SU-DHL-6 (cell line): ENCODE measurements at regions not wholly inside any gene's neighbourhood (a gene's known extent, or its start where the extent isn't known, plus 50 kb on each side); places are given as distances from the start of the nearest gene placed in this dataset.
"Not testable (repeated sequence)": the region's sequence is repeated elsewhere in the genome, so short reads cannot be mapped to it uniquely, and the experiment has no call there.

Experiments
- H2AFZ ChIP-seq: fragments of 200-600 bp; sonication (generic); 2 replicates; pipeline ENCODE4 v1.6.1; 2014; ENCODE audit warnings: low read depth, mild to moderate bottlenecking, moderate library complexity, mixed read lengths, antibody characterized with exemption, low read length; ENCODE audit not compliant: severe bottlenecking
- H3F3A ChIP-seq: fragments of 200-600 bp; shearing (Covaris generic); 2 replicates; pipeline ENCODE4 v1.6.0; 2016; ENCODE audit warnings: antibody characterized with exemption, mild to moderate bottlenecking; ENCODE audit not compliant: insufficient read depth
- H3K27ac ChIP-seq: fragments of 200-600 bp; sonication (generic); 2 replicates; pipeline ENCODE4 v1.5.1; 2016; ENCODE audit warnings: low read depth, mild to moderate bottlenecking, low read length, moderate library complexity, mixed read lengths
- H3K27me3 ChIP-seq: fragments of 200-600 bp; sonication (generic), shearing (Covaris generic); 2 replicates; pipeline ENCODE4 v1.6.0; 2014; ENCODE audit warnings: mild to moderate bottlenecking, low read length
- H3K36me3 ChIP-seq: fragments of 200-600 bp; sonication (generic); 2 replicates; pipeline ENCODE4 v1.6.1; 2014; ENCODE audit warnings: mild to moderate bottlenecking, low read length, mixed read lengths
- H3K4me2 ChIP-seq: fragments of 300-600, 200-600 bp; shearing (Covaris generic), sonication (generic); 2 replicates; pipeline ENCODE4 v1.6.0; 2014; ENCODE audit warnings: low read length, low read depth, mild to moderate bottlenecking; ENCODE audit not compliant: poor library complexity, severe bottlenecking
- H3K4me3 ChIP-seq: fragments of 200-600 bp; sonication (generic); 2 replicates; pipeline ENCODE4 v1.5.1; 2014; ENCODE audit warnings: antibody characterized with exemption, low read length, mild to moderate bottlenecking, mixed read lengths; ENCODE audit not compliant: insufficient read depth, poor library complexity, severe bottlenecking
- H3K79me2 ChIP-seq: fragments of 200-600 bp; sonication (generic); 2 replicates; pipeline ENCODE4 v1.6.1; 2014; ENCODE audit warnings: mild to moderate bottlenecking, low read length, moderate library complexity; ENCODE audit not compliant: insufficient read depth
- H3K9ac ChIP-seq: fragments of 200-600 bp; sonication (generic); 2 replicates; pipeline ENCODE4 v1.7.0; 2014; ENCODE audit warnings: mild to moderate bottlenecking, low read length
- H3K9me2 ChIP-seq: fragments of 200-600 bp; sonication (generic); replicated peaks from 2 replicates; pipeline ENCODE4 v1.6.1; 2014; ENCODE audit warnings: low read length; ENCODE audit not compliant: insufficient read depth
- H3K9me3 ChIP-seq: fragments of 200-600 bp; sonication (generic); 2 replicates; pipeline ENCODE4 v1.6.1; 2014; ENCODE audit warnings: low read length, mixed read lengths; ENCODE audit not compliant: insufficient read depth
- H4K20me1 ChIP-seq: fragments of 200-600 bp; sonication (generic); 2 replicates; pipeline ENCODE4 v1.6.1; 2014; ENCODE audit warnings: low read depth, mild to moderate bottlenecking, antibody characterized with exemption, low read length, moderate library complexity, mixed read lengths
- CTCF ChIP-seq: fragments of 200-600 bp; sonication (generic); IDR thresholded peaks from one replicate; pipeline ENCODE4 v1.5.1; 2017; ENCODE audit warnings: antibody characterized with exemption, mild to moderate bottlenecking, low read length, moderate library complexity; ENCODE audit not compliant: insufficient read depth, poor library complexity, severe bottlenecking
- EZH2phosphoT487 ChIP-seq: fragments of 200-600 bp; sonication (generic), shearing (Covaris generic); conservative IDR thresholded peaks from 2 replicates; pipeline ENCODE4 v1.6.1; 2018; ENCODE audit warnings: mild to moderate bottlenecking, antibody characterized with exemption, low read length, moderate library complexity, mixed read lengths

- Histone ChIP-seq H3K79me2 (no peaks in the 10 kb centered on the region), H3K27ac (no peak overlapping the region), H3K9ac (no peak overlapping the region), H2AFZ (no peak overlapping the region), H4K20me1 (no peaks in the 10 kb centered on the region), H3K9me2 (no peaks in the 10 kb centered on the region), H3K9me3 (no peaks in the 10 kb centered on the region), H3F3A (no peaks in the 10 kb centered on the region), H3K4me2 (no peak overlapping the region), H3K4me3 (no peak overlapping the region), H3K36me3 (no peaks in the 10 kb centered on the region), H3K27me3 (no peaks in the 10 kb centered on the region)
- TF ChIP-seq EZH2phosphoT487 (no peak), CTCF (no peak)
These were observed 364.2 kb downstream of the ANKRD30A start for GRCh38 chr10:37489658-37490003.

GRCh38 chr10:37488792-37489657, 363.6 kb downstream of the ANKRD30A start:
- H2AFZ ChIP-seq, result no peak overlapping the region
- H3F3A ChIP-seq, result no peaks in the 10 kb centered on the region
- no peak overlapping the region for H3K9ac ChIP-seq
- H3K79me2 ChIP-seq, result no peaks in the 10 kb centered on the region
- no peaks in the 10 kb centered on the region for H3K36me3 ChIP-seq
- H3K27me3 ChIP-seq, result no peaks in the 10 kb centered on the region
- H3K4me3 ChIP-seq, result no peak overlapping the region
- H4K20me1 ChIP-seq, result no peaks in the 10 kb centered on the region
- H3K9me3 ChIP-seq, result no peaks in the 10 kb centered on the region
- H3K9me2 ChIP-seq, result no peaks in the 10 kb centered on the region
- TF ChIP-seq EZH2phosphoT487 (no peak), CTCF (no peak)
- H3K27ac ChIP-seq, result no peak overlapping the region
- no peak overlapping the region for H3K4me2 ChIP-seq

GRCh38 chr10:37480596-37480995, 355.2 kb downstream of the ANKRD30A start:
- not testable (repeated sequence) for H3K9ac ChIP-seq, H3K27me3 ChIP-seq, H2AFZ ChIP-seq, H3K9me2 ChIP-seq, H4K20me1 ChIP-seq, H3F3A ChIP-seq, H3K9me3 ChIP-seq, H3K27ac ChIP-seq, H3K79me2 ChIP-seq, H3K4me3 ChIP-seq, H3K36me3 ChIP-seq, H3K4me2 ChIP-seq

GRCh38 chr10:37479469-37479868, 354.1 kb downstream of the ANKRD30A start:
- no peaks in the 10 kb centered on the region for H3K27me3 ChIP-seq
- H3K9me3 ChIP-seq, result no peaks in the 10 kb centered on the region
- no peaks in the 10 kb centered on the region for H4K20me1 ChIP-seq
- no peak overlapping the region for H3K4me3 ChIP-seq
- TF ChIP-seq CTCF (no peak), EZH2phosphoT487 (no peak)
- H3K36me3 ChIP-seq, result no peaks in the 10 kb centered on the region
- no peak overlapping the region for H2AFZ ChIP-seq
- no peak overlapping the region for H3K4me2 ChIP-seq
- H3K27ac ChIP-seq, result no peak overlapping the region
- H3K9me2 ChIP-seq, result no peaks in the 10 kb centered on the region
- H3K79me2 ChIP-seq, result no peaks in the 10 kb centered on the region
- H3K9ac ChIP-seq, result no peak overlapping the region
- H3F3A ChIP-seq, result no peaks in the 10 kb centered on the region
